CD4-positive, alpha-beta T cell treated with Interleukin-12 subunit alpha and Interleukin-12 subunit beta, for 1 hour (primary cell): ENCODE measurements at regions not wholly inside any gene's neighbourhood (a gene's known extent, or its start where the extent isn't known, plus 50 kb on each side); places are given as distances from the start of the nearest gene placed in this dataset.

Source experiments
- DNase-seq: peaks from one replicate; pipeline ENCODE4 v3.0.0-alpha.2; 2020

DNA sequence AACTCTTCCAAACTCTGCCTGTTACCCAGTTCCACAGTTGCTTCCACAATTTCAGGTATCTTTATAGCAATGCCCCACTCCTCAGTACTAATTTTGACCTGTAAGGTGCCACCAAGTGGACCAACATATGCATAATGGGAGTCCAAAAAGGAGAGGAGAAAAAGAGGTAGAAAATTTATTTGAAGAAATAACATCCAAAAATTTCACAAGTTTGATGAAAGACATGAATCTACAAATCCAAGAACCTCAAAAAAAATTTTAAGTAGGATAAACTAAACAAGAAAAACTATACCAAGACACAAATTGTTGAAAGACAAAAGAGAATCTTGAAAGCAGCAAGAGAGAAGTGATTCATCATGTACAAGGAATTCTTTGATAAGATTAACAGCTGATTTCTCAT, 79.8 kb downstream of the BARX1 start:
- no peak for DNase-seq

DNA sequence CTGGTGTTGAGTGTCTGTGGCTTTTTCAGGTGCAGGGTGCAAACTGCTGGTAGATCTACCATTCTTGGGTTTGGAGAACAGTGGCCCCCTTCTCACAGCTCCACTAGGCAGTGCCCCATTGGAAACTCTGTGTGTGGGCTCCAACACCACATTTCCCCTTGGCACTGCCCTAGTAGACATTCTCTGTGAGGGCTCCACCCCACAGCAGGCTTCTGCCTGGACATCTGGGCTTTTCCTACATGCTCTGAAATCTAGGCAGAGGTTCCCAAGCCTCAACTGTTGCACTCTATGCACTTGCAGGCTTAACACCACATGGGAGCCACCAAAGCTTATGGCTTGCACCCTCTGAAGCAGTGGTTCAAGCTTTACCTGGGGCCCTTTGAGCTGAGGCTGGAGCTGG, 80.9 kb downstream of the BARX1 start:
- DNase-seq: no peak

DNA sequence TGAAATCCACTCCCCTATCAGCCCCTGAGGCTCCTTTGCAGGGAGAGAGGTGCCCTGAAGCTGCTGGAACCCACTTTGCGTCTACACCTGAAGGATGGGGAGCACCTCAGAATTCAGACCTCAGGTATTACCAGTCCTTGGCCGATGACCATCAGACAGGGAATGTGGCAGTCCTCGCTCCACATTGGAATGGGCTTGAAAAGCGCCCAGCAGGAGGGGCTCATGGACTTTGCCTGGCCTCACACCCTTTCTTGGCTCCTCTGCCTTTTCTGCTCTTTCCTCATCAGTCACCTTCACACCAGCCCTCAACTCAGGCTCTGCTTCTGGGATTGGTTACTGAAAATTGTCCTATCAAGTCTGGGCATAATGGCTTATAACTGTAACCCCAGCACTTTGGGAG, 83.9 kb downstream of the BARX1 start:
- DNase-seq: no peak

DNA sequence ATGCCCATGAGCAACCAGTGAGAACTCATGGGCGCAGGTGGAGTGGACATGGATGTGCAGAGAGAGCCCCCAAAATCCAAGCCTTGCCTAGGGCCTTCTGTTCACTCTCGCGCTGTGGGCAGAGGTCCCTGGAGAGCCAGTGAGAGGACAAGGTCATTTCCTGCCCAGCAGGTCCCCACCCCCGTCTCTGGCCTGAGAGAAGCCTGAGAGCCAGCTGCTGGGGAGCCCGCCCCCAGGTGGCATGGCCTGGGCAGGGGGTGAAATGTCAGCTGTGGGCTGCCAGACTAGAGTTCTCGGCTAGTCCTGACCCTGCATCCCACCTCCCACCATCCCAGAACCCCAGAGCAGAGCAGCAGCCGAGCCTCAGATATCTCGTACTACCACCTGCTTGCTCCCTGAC, 85.3 kb downstream of the BARX1 start:
- no peak for DNase-seq

DNA sequence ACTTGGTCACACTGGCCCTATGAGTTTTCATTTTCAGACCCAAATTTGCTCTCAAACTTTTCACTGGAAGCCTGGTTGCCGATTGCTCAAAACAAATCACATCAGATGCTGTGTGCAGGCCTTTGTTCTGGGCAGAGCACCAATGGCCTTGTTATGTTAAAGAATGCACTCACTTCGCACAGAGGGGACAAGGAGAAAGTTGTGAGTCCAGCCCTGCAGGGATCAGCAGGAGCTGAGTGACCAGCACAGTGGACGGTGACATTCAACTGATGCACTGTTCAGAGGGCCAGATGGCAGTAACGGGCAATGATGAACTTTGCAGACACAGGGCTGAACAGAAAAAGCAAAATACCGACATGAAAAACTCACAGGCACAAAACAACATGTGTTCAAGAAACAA, 86.1 kb downstream of the BARX1 start:
- no peak for DNase-seq

DNA sequence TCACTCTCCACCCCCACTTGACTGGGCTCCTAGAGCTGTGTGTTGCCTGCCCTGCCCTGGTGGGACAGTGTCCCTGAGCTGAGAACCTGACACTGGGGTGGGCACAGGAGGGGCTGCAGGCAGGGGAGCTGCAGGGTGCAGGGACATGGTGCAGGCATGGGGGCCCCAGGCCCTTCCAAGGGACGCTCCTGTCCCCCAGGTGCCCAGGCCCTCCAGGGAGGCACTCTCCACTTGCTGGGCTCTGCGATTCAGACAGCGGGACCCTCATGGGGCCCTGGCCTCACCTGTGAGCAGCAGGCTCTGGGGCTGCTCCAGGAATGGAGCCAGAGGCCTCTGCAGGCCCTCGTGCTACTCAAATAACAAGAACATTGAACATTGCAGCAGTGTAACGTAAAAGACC, 89.4 kb downstream of the BARX1 start:
- no peak for DNase-seq

DNA sequence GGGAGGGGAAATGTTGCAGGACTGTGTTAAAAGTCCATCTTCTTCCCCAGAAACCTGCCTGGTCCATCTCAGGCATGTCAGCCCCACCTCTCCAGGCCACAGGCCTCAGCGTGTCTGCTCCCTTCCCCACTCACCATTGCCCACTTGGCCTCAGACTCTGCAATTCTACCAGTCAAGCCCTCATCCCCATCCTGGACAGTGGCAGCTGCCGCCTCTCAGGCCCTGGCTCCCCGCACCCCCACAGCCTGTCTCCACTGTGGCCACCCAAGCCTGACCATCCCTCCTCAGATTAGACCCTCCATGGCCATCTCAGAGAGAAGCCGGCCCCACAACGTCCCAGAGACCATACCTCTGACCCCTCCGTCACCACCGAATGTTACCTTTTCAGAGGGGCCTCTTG, 89.9 kb downstream of the BARX1 start:
- no peak for DNase-seq

DNA sequence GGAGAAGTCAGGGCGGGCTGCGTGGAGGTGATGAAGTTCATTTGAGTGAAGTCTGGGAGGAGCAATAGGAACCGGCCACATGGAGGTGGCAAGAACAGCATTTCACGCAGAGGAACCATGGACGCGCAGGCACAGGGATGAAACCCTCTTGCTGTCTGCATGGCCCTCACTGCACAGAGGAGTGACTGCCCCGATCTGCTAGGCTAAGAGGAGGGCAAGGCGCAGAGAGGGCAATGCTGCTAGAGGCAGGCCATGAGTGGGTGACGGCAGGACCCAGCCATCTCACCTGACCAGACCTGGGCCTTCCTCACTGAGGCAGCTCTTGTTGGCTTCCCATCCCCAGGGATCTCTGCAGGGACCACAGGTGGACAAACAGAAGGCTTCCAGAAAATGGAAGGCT, 90.3 kb downstream of the BARX1 start:
- no peak for DNase-seq

DNA sequence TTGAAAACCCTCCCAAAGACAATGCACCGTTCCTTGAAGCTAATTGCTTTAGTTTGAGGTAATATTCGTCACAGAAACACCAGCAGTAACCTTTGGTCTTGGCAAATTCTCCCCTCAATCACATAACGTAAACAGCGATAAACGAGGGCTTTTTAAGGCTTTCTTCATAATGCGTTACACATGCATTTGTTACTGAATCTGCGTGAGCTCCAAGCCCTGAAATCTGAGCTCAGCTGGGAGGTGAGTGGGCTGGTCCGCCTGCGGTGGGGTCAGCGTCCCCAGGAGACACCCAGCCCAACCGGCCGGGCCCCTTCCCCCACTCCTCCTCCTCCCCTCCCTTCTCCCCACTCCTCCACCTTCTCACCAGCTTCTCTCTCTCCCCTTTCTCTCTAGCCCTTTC, 91.1 kb downstream of the BARX1 start:
- DNase-seq: no peak

DNA sequence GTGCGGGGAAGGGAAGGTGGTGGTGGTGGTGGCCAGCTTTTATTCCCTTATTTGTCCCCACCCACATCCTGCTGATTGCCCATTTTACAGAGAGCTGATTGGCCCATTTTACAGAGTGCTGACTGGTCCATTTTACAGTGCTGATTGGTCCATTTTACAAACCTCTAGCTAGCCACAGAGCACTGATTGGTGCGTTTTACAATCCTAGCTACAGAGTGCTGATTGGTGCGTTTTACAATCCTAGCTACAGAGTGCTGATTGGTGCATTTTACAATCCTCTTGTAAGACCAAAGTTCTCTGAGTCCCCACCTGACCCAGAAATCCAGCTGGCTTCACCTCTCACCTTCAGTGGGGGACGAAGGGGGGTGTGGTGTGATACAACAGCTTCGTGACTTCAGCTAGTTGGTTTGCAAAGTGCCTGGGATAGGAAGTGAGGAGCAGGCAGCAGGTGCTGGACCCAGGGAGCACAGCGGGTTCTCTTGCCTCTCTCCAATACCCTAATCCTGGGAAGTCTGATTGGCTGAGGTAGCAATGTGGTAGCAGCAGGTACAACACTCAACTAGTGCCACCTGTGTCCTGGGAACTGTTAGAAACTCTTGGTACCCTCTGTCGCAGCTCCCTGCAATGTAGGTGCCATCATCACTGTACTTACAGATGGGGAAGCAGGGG, 92.1 kb downstream of the BARX1 start:
- DNase-seq: no peak

DNA sequence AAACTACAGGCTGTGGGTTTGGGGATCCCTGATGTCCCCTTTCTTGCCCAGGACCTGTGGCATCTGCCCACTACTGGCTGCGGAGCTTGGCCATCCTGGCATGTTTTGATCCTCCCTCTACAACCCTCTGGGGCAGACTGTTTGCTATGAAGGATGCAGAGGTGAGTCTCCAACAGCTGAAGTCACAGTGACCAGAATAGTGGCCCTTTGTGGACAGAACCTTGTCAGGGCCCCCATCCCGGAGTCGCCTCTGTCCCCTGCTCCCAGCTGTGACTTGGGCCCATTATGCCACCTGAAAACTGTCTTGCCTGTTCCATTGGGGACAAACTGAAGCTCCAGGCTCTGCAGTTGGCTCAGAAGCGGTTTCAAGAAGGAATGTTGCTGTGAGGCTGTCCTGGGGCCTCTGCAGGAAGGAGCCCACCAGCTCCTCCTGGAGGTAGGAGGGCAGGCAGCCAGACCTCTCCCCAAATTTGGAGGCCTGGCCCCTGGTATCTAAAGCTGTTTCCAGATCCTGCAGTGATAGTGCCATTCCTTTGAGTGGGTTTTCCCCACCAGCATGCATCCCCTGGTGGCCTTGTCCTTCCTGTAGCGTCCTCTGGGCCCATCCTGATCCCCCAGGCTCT, 93.3 kb downstream of the BARX1 start:
- no peak for DNase-seq

DNA sequence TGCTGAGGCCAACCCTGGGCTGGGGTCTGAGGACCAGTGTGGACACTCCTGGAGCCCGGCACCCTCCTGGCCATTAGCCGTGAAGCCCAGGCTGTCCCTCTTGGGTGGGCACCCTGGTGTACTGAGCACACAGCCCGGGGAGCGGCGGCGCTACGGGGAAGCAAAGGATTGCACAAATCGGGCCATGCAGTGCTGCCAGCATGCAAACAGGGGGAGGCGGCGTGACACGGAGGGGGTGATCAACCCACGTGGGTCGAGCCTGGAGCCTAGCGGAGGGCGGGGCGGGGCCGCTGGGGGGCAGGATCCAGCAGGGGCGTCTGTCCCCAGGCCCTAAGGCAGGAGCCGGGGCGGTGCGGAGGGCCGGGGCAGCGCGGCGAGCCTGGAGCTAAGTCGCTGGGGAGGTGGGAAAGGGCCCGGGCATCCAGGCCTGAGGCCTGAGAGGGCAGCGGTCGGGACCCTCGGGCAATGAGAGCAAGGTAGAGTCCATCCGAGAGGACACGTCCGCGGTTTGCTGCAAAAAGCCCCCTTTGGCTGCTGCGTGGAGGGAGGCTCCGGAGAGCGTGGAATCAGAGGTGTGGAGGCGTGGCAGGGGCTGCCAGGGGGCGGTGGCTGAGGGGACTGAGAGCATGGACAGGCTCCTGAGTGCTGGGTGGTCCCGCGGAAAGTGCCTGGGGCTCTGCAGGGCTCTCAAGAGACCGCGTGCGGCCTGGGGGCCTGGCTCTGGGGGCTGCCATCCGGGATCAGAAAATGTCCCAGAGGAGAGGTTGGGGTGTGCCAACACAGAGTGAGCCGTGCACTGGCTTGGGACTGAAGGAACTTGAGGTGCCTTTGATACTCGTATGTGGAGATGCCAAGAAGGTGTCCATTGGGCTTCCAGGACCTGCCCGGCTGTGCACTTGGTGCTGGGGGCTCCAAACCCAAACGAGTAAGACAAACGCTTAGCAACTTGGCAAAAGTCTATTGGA, 94.2 kb downstream of the BARX1 start:
- no peak for DNase-seq

DNA sequence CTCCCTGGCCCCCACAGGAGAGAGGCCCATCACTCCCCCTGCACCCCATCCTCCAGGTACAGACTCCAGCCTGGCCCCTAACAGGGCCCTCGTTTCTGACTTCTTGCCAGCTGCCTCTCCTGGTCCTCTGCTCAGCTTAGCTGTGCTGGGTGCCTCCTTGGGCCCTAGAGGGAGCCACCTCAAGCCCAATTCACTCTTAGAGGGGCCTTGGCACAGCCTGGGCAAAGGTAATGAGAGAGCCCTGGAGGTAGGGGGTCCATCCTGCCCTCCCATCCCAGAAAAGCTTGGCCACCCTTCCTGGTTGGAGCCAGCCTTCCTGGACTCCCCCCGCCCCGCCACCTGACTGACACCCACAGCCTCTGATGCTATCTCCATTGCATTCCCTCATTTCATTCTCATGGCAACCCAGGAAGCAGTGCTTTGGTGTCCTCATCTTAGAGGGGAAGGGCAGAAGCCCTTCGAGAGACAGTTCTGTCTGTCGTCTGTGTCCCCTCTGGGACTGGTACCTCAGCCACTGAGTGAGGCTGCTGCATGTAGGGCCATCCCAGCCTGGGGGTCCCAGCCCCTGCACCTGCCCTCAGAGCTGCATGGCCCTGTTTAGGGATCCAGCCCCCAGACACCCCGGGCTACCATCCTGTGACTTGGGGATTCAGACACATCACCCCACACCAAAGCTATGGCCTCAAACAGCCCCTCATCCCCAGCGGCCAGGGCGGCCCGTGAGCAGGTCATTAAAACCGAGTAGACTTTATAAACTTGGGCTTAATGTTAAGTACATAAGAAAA, 95.5 kb downstream of the BARX1 start:
- DNase-seq: no peak

DNA sequence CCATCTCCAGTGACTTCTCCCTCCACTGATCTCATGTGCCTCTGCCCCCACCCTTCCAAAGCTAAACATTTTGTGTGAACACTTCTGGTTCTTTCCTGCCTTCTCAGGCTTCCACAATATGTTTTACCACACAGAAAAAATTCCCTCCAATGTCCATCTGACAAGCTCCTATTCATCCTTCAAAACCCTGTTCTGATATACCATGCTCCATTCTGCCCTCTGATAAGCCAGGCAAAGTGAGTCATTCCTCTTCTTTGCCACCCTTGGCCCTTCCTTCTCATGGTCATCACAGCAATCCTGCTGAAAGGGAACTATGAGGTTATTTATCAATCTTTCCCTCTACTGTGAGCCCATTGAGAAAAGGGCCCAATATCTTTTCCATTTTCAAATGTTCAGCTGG, 97.6 kb downstream of the BARX1 start:
- DNase-seq: no peak

DNA sequence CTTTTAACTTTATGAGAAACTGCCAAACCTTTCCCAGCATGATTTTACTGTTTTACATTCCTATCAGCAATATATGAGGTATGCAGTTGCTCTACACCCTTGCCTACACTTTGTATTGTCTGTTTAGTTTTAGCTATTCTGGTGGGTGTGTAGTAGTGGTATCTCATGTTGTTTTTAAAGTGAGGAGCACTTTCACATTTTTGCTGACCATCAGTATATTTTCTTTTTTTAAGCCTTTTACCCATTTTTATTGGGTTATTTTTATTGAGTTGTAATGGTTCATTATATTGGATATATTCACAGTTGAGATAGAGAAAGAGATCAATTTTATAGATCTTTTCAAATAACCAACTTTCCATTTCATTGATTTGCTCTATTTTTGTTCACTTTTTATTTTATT, 102.4 kb downstream of the BARX1 start:
- no peak for DNase-seq

DNA sequence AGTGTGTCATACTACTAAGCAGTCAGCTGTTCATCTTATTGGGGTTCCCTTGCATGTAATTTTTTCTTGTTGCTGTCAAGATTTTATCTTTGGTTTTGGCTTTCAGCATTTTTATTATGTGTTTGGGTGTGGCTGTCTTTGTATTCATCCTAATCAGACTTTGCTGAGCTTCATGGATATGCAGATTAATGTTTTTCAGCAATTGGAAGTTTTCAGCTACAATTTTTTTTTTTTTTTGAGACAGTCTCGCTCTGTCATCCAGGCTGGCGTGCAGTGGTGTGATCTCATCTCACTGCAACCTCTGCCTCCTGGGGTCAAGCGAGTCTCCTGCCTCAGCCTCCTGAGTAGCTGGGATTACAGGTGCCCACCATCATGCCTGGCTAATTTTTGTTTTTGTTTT, 108.8 kb downstream of the BARX1 start:
- DNase-seq: no peak

DNA sequence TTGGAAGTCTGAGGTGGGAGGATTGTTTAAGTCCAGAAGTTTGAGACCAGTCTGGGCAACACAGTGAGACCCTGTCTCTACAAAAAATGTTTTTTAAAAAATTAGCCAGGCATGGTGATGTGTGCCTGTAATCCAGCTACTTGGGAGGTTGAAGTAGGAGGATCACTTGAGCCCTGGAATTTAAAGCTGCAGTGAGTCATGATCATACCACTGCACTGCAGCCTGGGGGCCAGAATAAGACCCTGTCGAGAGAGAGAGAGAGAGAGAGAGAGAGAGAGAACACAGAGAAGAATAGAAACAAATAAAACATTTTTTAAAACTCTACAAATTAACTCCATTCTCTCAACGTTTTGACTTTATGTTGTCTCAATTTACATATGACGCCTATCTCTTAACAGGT, 111.8 kb downstream of the BARX1 start:
- DNase-seq: no peak

DNA sequence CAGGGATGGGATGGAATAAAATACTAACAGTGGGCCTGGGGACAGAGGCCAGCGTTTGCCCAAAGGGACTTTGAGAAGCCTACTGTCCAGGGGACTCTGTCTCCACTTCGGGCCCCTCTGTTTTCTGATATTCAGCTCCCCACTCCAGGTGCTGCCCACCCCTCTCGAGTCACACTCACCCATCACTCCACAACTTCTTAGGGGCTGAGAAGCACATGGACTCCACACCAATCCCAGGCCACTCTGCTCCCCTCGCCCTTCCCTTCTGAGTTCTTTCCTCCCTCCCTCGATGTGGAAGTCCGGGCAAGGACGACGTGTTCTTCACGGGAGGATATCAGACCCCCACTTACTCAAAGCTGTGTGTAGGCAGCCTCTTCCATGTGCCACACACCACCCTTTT, 124.5 kb downstream of the BARX1 start:
- no peak for DNase-seq

DNA sequence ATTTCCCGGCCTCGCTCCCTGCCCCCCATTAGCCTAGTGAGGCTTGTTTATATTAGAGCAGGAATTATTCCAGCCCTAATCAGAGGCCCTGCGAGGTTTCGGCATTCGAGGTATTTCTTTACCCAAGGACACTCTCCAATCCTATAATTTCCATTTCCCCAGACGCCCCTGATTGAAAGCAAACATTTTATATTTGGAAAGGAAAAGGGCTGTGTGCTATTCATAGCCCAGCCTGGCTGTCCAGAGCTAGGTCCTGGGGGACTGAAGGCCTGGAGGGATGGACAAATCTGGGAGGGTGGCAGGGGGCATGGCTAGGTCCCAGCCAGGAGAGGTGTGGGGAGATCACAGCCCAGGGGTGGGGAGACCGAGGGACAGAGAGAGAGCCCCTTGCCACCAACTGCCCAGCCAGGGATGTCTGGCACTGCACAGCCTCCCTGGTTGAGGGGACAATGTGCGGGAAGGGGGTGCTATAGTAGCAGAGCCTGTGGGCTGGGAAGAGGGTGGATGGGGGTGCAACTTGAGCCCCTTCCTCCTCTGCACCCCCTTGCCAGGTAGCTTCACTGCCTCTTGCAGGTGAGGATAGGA, 125.1 kb downstream of the BARX1 start:
- no peak for DNase-seq

DNA sequence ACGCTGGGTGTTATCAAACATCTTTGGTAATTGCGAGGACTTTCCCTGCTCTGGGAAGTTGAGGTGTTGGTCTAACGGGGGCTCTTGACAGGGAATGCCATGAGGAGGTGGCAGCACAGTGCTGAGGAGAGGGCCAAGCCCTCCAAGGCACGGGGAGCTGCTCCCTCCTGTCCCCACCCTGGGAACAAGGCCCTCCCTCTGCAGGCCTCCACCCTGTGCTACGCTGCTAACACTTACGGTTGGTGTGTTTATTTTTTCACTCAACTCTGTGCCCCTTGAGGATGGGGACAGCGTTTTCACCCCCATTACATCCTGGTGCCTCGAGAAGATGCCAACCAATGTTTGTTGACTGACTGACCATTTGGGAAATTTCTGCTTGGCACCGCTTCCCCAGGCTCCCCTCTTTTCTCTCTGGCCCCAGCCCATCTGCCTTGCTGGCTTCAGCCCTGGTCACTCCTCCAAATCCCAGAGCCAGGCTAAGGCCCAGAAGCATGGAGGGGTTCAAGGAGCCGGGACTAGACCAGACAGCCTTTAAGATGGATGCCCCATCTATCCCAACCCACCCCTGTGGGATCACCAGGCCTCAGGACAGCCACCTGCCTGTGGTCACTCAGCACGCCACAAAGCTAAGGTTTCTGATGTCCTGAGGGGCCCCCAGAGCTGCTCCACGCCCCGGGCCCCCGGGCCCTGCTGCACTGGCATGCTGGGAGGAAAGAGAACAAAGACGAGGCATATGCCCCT, 125.7 kb downstream of the BARX1 start:
- no peak for DNase-seq

DNA sequence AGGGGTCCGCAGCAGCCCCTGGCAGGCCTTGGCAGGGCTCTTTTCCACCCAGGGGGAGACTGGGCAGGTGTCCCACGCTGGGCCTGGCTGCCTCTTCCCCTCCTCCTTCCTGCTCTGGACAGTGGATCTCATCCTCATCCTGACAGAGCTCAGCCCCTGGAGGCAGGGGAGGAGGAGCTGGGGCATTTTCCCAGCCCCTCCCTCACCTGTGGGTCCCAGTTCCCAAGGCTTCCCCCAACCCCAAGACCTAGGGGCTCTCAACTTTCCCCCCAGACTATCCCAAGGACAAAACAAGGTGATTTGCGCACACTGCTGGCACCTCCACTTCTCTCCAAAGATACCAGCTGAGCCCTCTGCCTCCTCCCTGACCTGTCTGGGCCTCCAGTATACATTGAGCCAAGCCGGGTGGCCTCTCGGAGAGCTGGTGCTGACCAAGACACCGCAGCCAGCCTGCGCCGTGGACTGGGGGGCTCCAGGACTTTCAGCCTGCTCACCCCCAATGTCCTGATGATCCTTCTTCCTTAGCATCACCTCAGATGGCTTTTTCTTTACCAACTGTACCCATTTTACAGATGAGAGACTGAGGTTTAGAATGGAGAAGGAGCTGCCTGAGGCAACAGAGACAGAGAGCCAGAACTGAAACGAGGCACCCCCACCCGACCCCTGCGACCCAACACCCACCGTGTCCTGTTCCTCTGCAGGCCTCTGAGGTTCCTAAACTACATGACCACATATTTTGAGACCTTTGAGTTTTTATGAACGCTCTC, 126.6 kb downstream of the BARX1 start:
- DNase-seq: no peak
